Activated T-helper 17 cell treated with anti-CD3 and anti-CD28 coated beads, Interleukin-2, amount 50 U/mL, for 72 hours (primary cell): ENCODE measurements at regions not wholly inside any gene's neighbourhood (a gene's known extent, or its start where the extent isn't known, plus 50 kb on each side); places are given as distances from the start of the nearest gene placed in this dataset.

ENCODE experiments used
- ATAC-seq: fragments of 150-1000 bp; cut with Tn5 transposase; replicated peaks from 2 replicates; pipeline ENCODE4 v1.10.0; 2021; ENCODE audit warnings: mild to moderate bottlenecking, moderate library complexity
- H3K27ac Mint-ChIP-seq: one replicate; pipeline ENCODE4 v1.8.0; 2022; ENCODE audit warnings: mixed read lengths
- H3K27me3 Mint-ChIP-seq: one replicate; pipeline ENCODE4 v1.8.0; 2022; ENCODE audit warnings: mixed read lengths
- H3K36me3 Mint-ChIP-seq: one replicate; pipeline ENCODE4 v1.8.0; 2022; ENCODE audit warnings: low read depth, mild to moderate bottlenecking, mixed read lengths
- H3K4me1 Mint-ChIP-seq: one replicate; pipeline ENCODE4 v1.8.0; 2022; ENCODE audit warnings: mixed read lengths
- H3K4me3 Mint-ChIP-seq: one replicate; pipeline ENCODE4 v1.8.0; 2022; ENCODE audit warnings: mild to moderate bottlenecking, mixed read lengths
- H3K9me3 Mint-ChIP-seq: one replicate; pipeline ENCODE4 v1.8.0; 2022; ENCODE audit warnings: mixed read lengths

- Mint-ChIP-seq H3K9me3 (no peaks in the 10 kb centered on the region), H3K36me3 (no peaks in the 10 kb centered on the region), H3K4me1 (peaks cover 8% of the 10 kb centered on the region), H3K27ac (no peak overlapping the region), H3K27me3 (no peaks in the 10 kb centered on the region), H3K4me3 (no peak overlapping the region)
- ATAC-seq = no peak
Measured at GRCh38 chr1:87511449-87511848, 182.8 kb downstream of the LMO4 start.

- no peaks in the 10 kb centered on the region for H3K27me3 Mint-ChIP-seq
- H3K4me1 Mint-ChIP-seq = no peaks in the 10 kb centered on the region
- H3K4me3 Mint-ChIP-seq = no peak overlapping the region
- H3K27ac Mint-ChIP-seq = no peak overlapping the region
- no peak for ATAC-seq
- no peaks in the 10 kb centered on the region for H3K36me3 Mint-ChIP-seq
- no peaks in the 10 kb centered on the region for H3K9me3 Mint-ChIP-seq
Measured at GRCh38 chr1:87512431-87512830, 183.8 kb downstream of the LMO4 start.

- ATAC-seq = no peak
Measured at GRCh38 chr1:87513255-87513654, 184.6 kb downstream of the LMO4 start.

GRCh38 chr1:87513966-87514660 lies 185.4 kb downstream of the LMO4 start:
- ATAC-seq = no peak
- H3K36me3 Mint-ChIP-seq = no peaks in the 10 kb centered on the region
- H3K9me3 Mint-ChIP-seq = no peaks in the 10 kb centered on the region
- H3K27me3 Mint-ChIP-seq = no peaks in the 10 kb centered on the region
- H3K4me1 Mint-ChIP-seq = no peaks in the 10 kb centered on the region
- H3K27ac Mint-ChIP-seq = no peak overlapping the region
- no peak overlapping the region for H3K4me3 Mint-ChIP-seq

More at GRCh38 chr1:87513255-87513654, 184.6 kb downstream of the LMO4 start:
- H3K27ac Mint-ChIP-seq = no peak overlapping the region
- H3K27me3 Mint-ChIP-seq = no peaks in the 10 kb centered on the region
- H3K36me3 Mint-ChIP-seq = no peaks in the 10 kb centered on the region
- no peak overlapping the region for H3K4me3 Mint-ChIP-seq
- H3K4me1 Mint-ChIP-seq = no peaks in the 10 kb centered on the region
- H3K9me3 Mint-ChIP-seq = no peaks in the 10 kb centered on the region

GRCh38 chr1:87515781-87516180 lies 187.1 kb downstream of the LMO4 start:
- no peaks in the 10 kb centered on the region for H3K36me3 Mint-ChIP-seq

GRCh38 chr1:87518794-87519193 lies 190.1 kb downstream of the LMO4 start:
- Mint-ChIP-seq H3K36me3 (no peaks in the 10 kb centered on the region), H3K27ac (no peak overlapping the region), H3K9me3 (no peaks in the 10 kb centered on the region), H3K4me1 (no peaks in the 10 kb centered on the region), H3K27me3 (no peaks in the 10 kb centered on the region), H3K4me3 (no peak overlapping the region)
- no peak for ATAC-seq

More at GRCh38 chr1:87515781-87516180, 187.1 kb downstream of the LMO4 start:
- no peaks in the 10 kb centered on the region for H3K27me3 Mint-ChIP-seq
- H3K4me3 Mint-ChIP-seq = no peak overlapping the region
- H3K27ac Mint-ChIP-seq = no peak overlapping the region
- ATAC-seq = no peak
- no peaks in the 10 kb centered on the region for H3K4me1 Mint-ChIP-seq
- H3K9me3 Mint-ChIP-seq = no peaks in the 10 kb centered on the region

- no peak overlapping the region for H3K27ac Mint-ChIP-seq
Measured at GRCh38 chr1:87521452-87521851, 192.8 kb downstream of the LMO4 start.

GRCh38 chr1:87523466-87523865 lies 194.8 kb downstream of the LMO4 start:
- H3K27ac Mint-ChIP-seq = no peak overlapping the region
- H3K9me3 Mint-ChIP-seq = no peaks in the 10 kb centered on the region
- no peaks in the 10 kb centered on the region for H3K4me1 Mint-ChIP-seq
- ATAC-seq = no peak
- no peaks in the 10 kb centered on the region for H3K36me3 Mint-ChIP-seq
- no peak overlapping the region for H3K4me3 Mint-ChIP-seq
- H3K27me3 Mint-ChIP-seq = peaks cover 8% of the 10 kb centered on the region

More at GRCh38 chr1:87521452-87521851, 192.8 kb downstream of the LMO4 start:
- Mint-ChIP-seq H3K4me3 (no peak overlapping the region), H3K9me3 (no peaks in the 10 kb centered on the region), H3K4me1 (no peaks in the 10 kb centered on the region), H3K27me3 (peaks cover 8% of the 10 kb centered on the region), H3K36me3 (no peaks in the 10 kb centered on the region)
- ATAC-seq = no peak

- Mint-ChIP-seq H3K27ac (no peak overlapping the region), H3K27me3 (peaks cover 8% of the 10 kb centered on the region)
Measured at GRCh38 chr1:87524021-87524754, 195.5 kb downstream of the LMO4 start.

GRCh38 chr1:87528754-87529517 lies 200.3 kb downstream of the LMO4 start:
- Mint-ChIP-seq H3K27ac (no peak overlapping the region), H3K27me3 (peaks cover 8% of the 10 kb centered on the region), H3K36me3 (no peaks in the 10 kb centered on the region), H3K4me1 (no peaks in the 10 kb centered on the region), H3K9me3 (no peaks in the 10 kb centered on the region), H3K4me3 (no peak overlapping the region)
- no peak for ATAC-seq

More at GRCh38 chr1:87524021-87524754, 195.5 kb downstream of the LMO4 start:
- H3K4me1 Mint-ChIP-seq = no peaks in the 10 kb centered on the region
- no peaks in the 10 kb centered on the region for H3K36me3 Mint-ChIP-seq
- ATAC-seq = no peak
- H3K4me3 Mint-ChIP-seq = no peak overlapping the region
- no peaks in the 10 kb centered on the region for H3K9me3 Mint-ChIP-seq

GRCh38 chr1:87530042-87530807 lies 201.5 kb downstream of the LMO4 start:
- Mint-ChIP-seq H3K4me3 (no peak overlapping the region), H3K36me3 (no peaks in the 10 kb centered on the region), H3K27me3 (no peaks in the 10 kb centered on the region), H3K9me3 (no peaks in the 10 kb centered on the region), H3K27ac (no peak overlapping the region), H3K4me1 (no peaks in the 10 kb centered on the region)
- ATAC-seq = no peak

- Mint-ChIP-seq H3K4me1 (no peaks in the 10 kb centered on the region), H3K9me3 (no peaks in the 10 kb centered on the region), H3K4me3 (no peak overlapping the region), H3K27me3 (no peaks in the 10 kb centered on the region), H3K27ac (no peak overlapping the region), H3K36me3 (no peaks in the 10 kb centered on the region)
- no peak for ATAC-seq
Measured at GRCh38 chr1:87535551-87535950, 206.9 kb downstream of the LMO4 start.

- no peaks in the 10 kb centered on the region for H3K36me3 Mint-ChIP-seq
- H3K27me3 Mint-ChIP-seq = no peaks in the 10 kb centered on the region
- no peak for ATAC-seq
- H3K27ac Mint-ChIP-seq = no peak overlapping the region
- H3K9me3 Mint-ChIP-seq = peaks cover 17% of the 10 kb centered on the region
- H3K4me1 Mint-ChIP-seq = no peaks in the 10 kb centered on the region
- H3K4me3 Mint-ChIP-seq = no peak overlapping the region
Measured at GRCh38 chr1:87539147-87539546, 210.5 kb downstream of the LMO4 start.

- ATAC-seq = no peak
- Mint-ChIP-seq H3K36me3 (no peaks in the 10 kb centered on the region), H3K27me3 (peaks cover 7% of the 10 kb centered on the region), H3K9me3 (peaks cover 40% of the 10 kb centered on the region), H3K4me1 (no peaks in the 10 kb centered on the region), H3K4me3 (no peak overlapping the region), H3K27ac (no peak overlapping the region)
Measured at GRCh38 chr1:87542697-87543096, 214.0 kb downstream of the LMO4 start.
